ENCODE measurements at regions not wholly inside any gene's neighbourhood (a gene's known extent, or its start where the extent isn't known, plus 50 kb on each side); places are given as distances from the start of the nearest gene placed in this dataset.

DNA sequence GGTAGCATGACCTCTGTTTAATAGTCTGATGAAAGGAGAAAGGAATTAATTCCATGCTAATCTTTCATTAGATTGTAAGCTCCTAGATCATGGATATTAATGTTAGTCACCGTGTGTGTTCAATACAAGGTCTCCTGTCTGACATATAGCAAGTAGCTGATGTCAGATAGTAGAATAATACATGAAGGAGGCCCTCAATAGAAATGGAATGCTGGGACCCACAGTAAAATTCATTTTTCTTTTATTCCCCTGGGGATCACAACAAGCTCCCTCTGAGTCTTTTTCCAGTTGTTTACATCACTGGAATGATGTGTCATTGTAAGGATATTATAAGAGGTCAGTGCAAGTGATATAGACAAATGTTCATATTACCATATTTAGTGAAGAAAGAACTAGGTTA, 240.3 kb upstream of the TRPC7 start:
- FAIRE-seq (no peak), DNase-seq (ENCODE audit: low read depth in 1 of 2, low spot score in 2 of 2) (no peak)
- Histone ChIP-seq H2BK20ac (ENCODE audit: low read length) (no peak overlapping the region), H4K5ac (ENCODE audit: insufficient read length, low read depth, low read length) (no peak overlapping the region), H3K4me2 (ENCODE audit: insufficient read depth in 1 of 2, low read depth in 2 of 2, low read length in 2 of 2) (no peak overlapping the region), H3K36me3 (ENCODE audit: control insufficient read depth in 2 of 4, insufficient read depth in 4 of 4, low read length in 3 of 4) (no peaks in the 10 kb centered on the region; a peak in 1 of 8 replicates), H4K91ac (replicated peaks; ENCODE audit: insufficient read length, low read length) (no peak overlapping the region), H2AFZ (ENCODE audit: low read length) (no peak overlapping the region), H4K20me1 (replicated peaks in 1 of 2; ENCODE audit: control insufficient read depth in 1 of 2, insufficient read depth in 2 of 2, low read length in 2 of 2) (no peaks in the 10 kb centered on the region), H4K8ac (ENCODE audit: extremely low read depth, insufficient read depth, low read length) (no peak overlapping the region), H3K4ac (replicated peaks; ENCODE audit: insufficient read length, low read depth, low read length) (no peak overlapping the region), H2BK12ac (ENCODE audit: low read depth, low read length) (no peak overlapping the region), H3K9me3 (ENCODE audit: insufficient read depth in 2 of 2, low read depth in 1 of 2, low read length in 1 of 2) (peaks cover 16 to 19% of the 10 kb centered on the region in 2 experiments), H3K27me3 (replicated peaks in 1 of 4; ENCODE audit: control insufficient read depth in 3 of 4, extremely low read depth in 1 of 4, insufficient read depth in 3 of 4, low read length in 3 of 4) (no peaks in the 10 kb centered on the region), H2BK5ac (ENCODE audit: low read depth, low read length) (no peak overlapping the region), H3K14ac (ENCODE audit: insufficient read length) (no peak overlapping the region), H3K4me3 (ENCODE audit: extremely low read depth in 1 of 4, insufficient read depth in 2 of 4, low read depth in 3 of 4, low read length in 4 of 4) (no peak overlapping the region), H2BK120ac (replicated peaks; ENCODE audit: low read depth, low read length) (no peak overlapping the region), H3K56ac (replicated peaks; ENCODE audit: insufficient read length, low read depth, low read length) (no peak overlapping the region), H2BK15ac (ENCODE audit: low read length) (no peak overlapping the region), H3K9ac (replicated peaks in 1 of 4; ENCODE audit: extremely low read depth in 1 of 4, low read depth in 3 of 4, low read length in 3 of 4) (no peak overlapping the region), H3K23ac (ENCODE audit: insufficient read length) (no peak overlapping the region), H3K18ac (ENCODE audit: extremely low read depth, low read length) (no peak overlapping the region), H3K23me2 (ENCODE audit: low read depth, low read length) (no peaks in the 10 kb centered on the region), H3K79me2 (ENCODE audit: control insufficient read depth in 1 of 2, insufficient read depth in 2 of 2, low read length in 2 of 2) (no peaks in the 10 kb centered on the region), H3K27ac (ENCODE audit: low read depth, low read length) (no peak overlapping the region), H3K79me1 (ENCODE audit: low read depth, low read length) (no peaks in the 10 kb centered on the region), H3K4me1 (replicated peaks in 1 of 4; ENCODE audit: control insufficient read depth in 3 of 4, insufficient read depth in 4 of 4, low read length in 3 of 4) (no peaks in the 10 kb centered on the region), H2AK5ac (ENCODE audit: low read depth, low read length) (no peak overlapping the region)
- POLR2A ChIA-PET (ENCODE audit: partially characterized antibody): no interaction called here
- WGBS, 2 experiments (ENCODE audit: extremely low coverage in 1 of 2, insufficient coverage in 1 of 2, insufficient read length in 1 of 2, insufficient replicate concordance in 2 of 2, low coverage in 1 of 2, low lambda C conversion rate in 2 of 2, missing lambda C conversion rate in 1 of 2): 95% methylated on average over 1 of the region's 1 CpG; no CpG with 5 or more reads in 1 of the 2 experiments
- CTCF ChIA-PET (ENCODE audit: partially characterized antibody): no interaction called here
- TF ChIP-seq GABPA (IDR thresholded peaks at IDR 0.05; ENCODE audit: borderline replicate concordance, insufficient read depth, low read length): no peak
- no peak for TF ChIP-seq CHD1 (IDR thresholded peaks at IDR 0.05; ENCODE audit: low read depth, low read length)
- TF ChIP-seq RBBP5 (IDR thresholded peaks at IDR 0.05; ENCODE audit: borderline replicate concordance, low read depth, low read length): no peak
- no peak for TF ChIP-seq POLR2A (IDR thresholded peaks at IDR 0.05; ENCODE audit: control extremely low read depth in 1 of 2, low read depth in 2 of 2, low read length in 2 of 2)
- TF ChIP-seq EP300 (IDR thresholded peaks at IDR 0.05; ENCODE audit: borderline replicate concordance in 1 of 2, low read depth in 2 of 2, low read length in 2 of 2): no peak
- TF ChIP-seq TCF12 (IDR thresholded peaks at IDR 0.05; ENCODE audit: low read depth, low read length): no peak
- TF ChIP-seq SIX5 (IDR thresholded peaks at IDR 0.05; ENCODE audit: low read depth, low read length): no peak
- TF ChIP-seq, protein P1, sequence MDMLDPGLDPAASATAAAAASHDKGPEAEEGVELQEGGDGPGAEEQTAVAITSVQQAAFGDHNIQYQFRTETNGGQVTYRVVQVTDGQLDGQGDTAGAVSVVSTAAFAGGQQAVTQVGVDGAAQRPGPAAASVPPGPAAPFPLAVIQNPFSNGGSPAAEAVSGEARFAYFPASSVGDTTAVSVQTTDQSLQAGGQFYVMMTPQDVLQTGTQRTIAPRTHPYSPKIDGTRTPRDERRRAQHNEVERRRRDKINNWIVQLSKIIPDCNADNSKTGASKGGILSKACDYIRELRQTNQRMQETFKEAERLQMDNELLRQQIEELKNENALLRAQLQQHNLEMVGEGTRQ (IDR thresholded peaks at IDR 0.05; ENCODE audit: low read length): no peak
- no peak for TF ChIP-seq RXRA (IDR thresholded peaks at IDR 0.05; ENCODE audit: insufficient read depth, low read depth, low read length)
- no peak for TF ChIP-seq TBP (IDR thresholded peaks at IDR 0.05; ENCODE audit: low read depth, low read length)
- TF ChIP-seq, protein P2, sequence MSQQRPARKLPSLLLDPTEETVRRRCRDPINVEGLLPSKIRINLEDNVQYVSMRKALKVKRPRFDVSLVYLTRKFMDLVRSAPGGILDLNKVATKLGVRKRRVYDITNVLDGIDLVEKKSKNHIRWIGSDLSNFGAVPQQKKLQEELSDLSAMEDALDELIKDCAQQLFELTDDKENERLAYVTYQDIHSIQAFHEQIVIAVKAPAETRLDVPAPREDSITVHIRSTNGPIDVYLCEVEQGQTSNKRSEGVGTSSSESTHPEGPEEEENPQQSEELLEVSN (IDR thresholded peaks at IDR 0.05): no peak
- TF ChIP-seq ZNF274 (IDR thresholded peaks at IDR 0.05; ENCODE audit: borderline replicate concordance, extremely low read depth, low read length): no peak
- no peak for TF ChIP-seq CBX8 (IDR thresholded peaks at IDR 0.05; ENCODE audit: borderline replicate concordance, low read depth, low read length)
- no peak for TF ChIP-seq SP2 (IDR thresholded peaks at IDR 0.05; ENCODE audit: low read length)

All from H1 (cell line).